Erythroblast (primary cell): ENCODE measurements at regions not wholly inside any gene's neighbourhood (a gene's known extent, or its start where the extent isn't known, plus 50 kb on each side); places are given as distances from the start of the nearest gene placed in this dataset.

Source experiments
- GATA1 ChIP-seq: IDR thresholded peaks from 2 replicates; pipeline ENCODE4 v1.6.1; 2011; ENCODE audit warnings: low read depth, mild to moderate bottlenecking, control low read depth, low read length, moderate library complexity
- POLR2A ChIP-seq: IDR thresholded peaks from 2 replicates; pipeline ENCODE4 v1.6.1; 2011; ENCODE audit warnings: mild to moderate bottlenecking, low read length

GRCh38 chr1:82874041-82874440, 1073.3 kb downstream of the ADGRL2 start:
- TF ChIP-seq POLR2A (no peak), GATA1 (no peak)
